ENCODE measurements at regions not wholly inside any gene's neighbourhood (a gene's known extent, or its start where the extent isn't known, plus 50 kb on each side); places are given as distances from the start of the nearest gene placed in this dataset.

GRCh38 chr9:117827456-117827855 is 123.3 kb downstream of the TLR4 start:
- TF ChIP-seq, protein P1, sequence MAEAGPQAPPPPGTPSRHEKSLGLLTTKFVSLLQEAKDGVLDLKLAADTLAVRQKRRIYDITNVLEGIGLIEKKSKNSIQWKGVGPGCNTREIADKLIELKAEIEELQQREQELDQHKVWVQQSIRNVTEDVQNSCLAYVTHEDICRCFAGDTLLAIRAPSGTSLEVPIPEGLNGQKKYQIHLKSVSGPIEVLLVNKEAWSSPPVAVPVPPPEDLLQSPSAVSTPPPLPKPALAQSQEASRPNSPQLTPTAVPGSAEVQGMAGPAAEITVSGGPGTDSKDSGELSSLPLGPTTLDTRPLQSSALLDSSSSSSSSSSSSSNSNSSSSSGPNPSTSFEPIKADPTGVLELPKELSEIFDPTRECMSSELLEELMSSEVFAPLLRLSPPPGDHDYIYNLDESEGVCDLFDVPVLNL (CRISPR knock-in tag; IDR thresholded peaks at IDR 0.05; ENCODE audit: borderline replicate concordance, low read depth), result no peak
- TF ChIP-seq E2F5 (CRISPR knock-in tag; IDR thresholded peaks at IDR 0.05) (no peak), SP1 (CRISPR knock-in tag; conservative IDR thresholded peaks at IDR 0.05) (no peak), PRDM15 (CRISPR knock-in tag; IDR thresholded peaks at IDR 0.05) (no peak), TEAD4 (CRISPR knock-in tag; IDR thresholded peaks at IDR 0.05) (no peak), CTCF (IDR thresholded peaks at IDR 0.05) (no peak), ZSCAN18 (CRISPR knock-in tag; IDR thresholded peaks at IDR 0.05) (no peak), RELA (CRISPR knock-in tag; IDR thresholded peaks at IDR 0.05; ENCODE audit: borderline replicate concordance) (no peak), CREM (CRISPR knock-in tag; IDR thresholded peaks at IDR 0.05) (no peak), JAZF1 (CRISPR knock-in tag; IDR thresholded peaks at IDR 0.05) (no peak), ATF1 (CRISPR knock-in tag; IDR thresholded peaks at IDR 0.05) (no peak)
- TF ChIP-seq, protein P2, sequence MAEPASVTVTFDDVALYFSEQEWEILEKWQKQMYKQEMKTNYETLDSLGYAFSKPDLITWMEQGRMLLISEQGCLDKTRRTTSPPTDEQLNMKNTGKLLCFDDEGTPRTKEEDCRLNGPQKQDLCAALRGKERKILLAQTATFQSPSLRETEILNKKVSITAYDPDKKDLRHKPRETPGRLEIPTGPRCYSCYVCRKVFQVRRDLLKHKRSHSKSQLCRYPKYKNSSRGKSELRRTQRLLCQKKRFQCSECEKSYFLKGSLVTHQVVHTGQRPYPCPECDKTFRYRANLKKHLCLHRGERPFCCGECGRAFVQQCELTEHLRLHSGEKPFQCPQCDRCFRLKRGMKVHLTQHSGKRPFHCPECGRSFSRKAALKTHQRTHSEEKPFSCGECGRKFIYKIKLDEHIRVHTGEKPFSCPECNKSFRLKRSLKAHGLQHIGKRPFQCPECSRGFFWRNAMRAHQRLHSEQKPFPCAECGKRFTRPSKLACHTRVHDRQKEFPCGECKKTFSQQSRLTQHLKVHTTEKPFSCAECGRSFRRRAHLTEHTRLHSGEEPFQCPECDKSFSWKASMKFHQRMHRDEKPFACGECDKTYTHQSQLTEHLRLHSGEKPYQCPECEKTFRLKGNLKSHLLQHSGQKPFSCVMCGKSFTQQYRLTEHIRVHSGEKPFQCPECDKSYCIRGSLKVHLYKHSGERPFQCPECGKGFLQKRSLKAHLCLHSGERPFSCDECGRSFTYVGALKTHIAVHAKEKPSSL (CRISPR knock-in tag; conservative IDR thresholded peaks at IDR 0.05), result no peak
- no peak for DNase-seq (ENCODE audit: low spot score)
- no peaks in the 10 kb centered on the region for H3K36me3 Mint-ChIP-seq
- CTCF ChIA-PET, result no interaction called here
- no peaks in the 10 kb centered on the region for H3K27me3 Mint-ChIP-seq (ENCODE audit: low read depth)
- H3K27ac Mint-ChIP-seq, result no peak overlapping the region
- no peak overlapping the region for H3K4me3 Mint-ChIP-seq
- peak; percentile 39 for ATAC-seq
- no peaks in the 10 kb centered on the region for H3K9me3 Mint-ChIP-seq
- POLR2A ChIA-PET, result no interaction called here
- H3K4me1 Mint-ChIP-seq, result peaks cover 6% of the 10 kb centered on the region

GRCh38 chr9:117828466-117828865 is 124.3 kb downstream of the TLR4 start:
- no peak for DNase-seq (ENCODE audit: low spot score)
- ATAC-seq, result no peak
- Mint-ChIP-seq H3K4me3 (no peak overlapping the region), H3K27ac (no peak overlapping the region), H3K4me1 (peaks cover 6% of the 10 kb centered on the region), H3K36me3 (no peaks in the 10 kb centered on the region), H3K9me3 (no peaks in the 10 kb centered on the region), H3K27me3 (ENCODE audit: low read depth) (no peaks in the 10 kb centered on the region)
- CTCF ChIA-PET, result no interaction called here
- POLR2A ChIA-PET, result no interaction called here
- TF ChIP-seq, protein P1 (CRISPR knock-in tag; IDR thresholded peaks at IDR 0.05; ENCODE audit: borderline replicate concordance, low read depth), result no peak
- no peak for TF ChIP-seq AFF4 (CRISPR knock-in tag; IDR thresholded peaks at IDR 0.05; ENCODE audit: borderline replicate concordance)
- TF ChIP-seq MLX (CRISPR knock-in tag; IDR thresholded peaks at IDR 0.05), result no peak
- no peak for TF ChIP-seq ZNF219 (CRISPR knock-in tag; IDR thresholded peaks at IDR 0.05; ENCODE audit: borderline replicate concordance)
- TF ChIP-seq NFATC4 (CRISPR knock-in tag; IDR thresholded peaks at IDR 0.05), result no peak
- no peak for TF ChIP-seq ELF4 (CRISPR knock-in tag; IDR thresholded peaks at IDR 0.05; ENCODE audit: low read depth)
- no peak for TF ChIP-seq SP1 (CRISPR knock-in tag; conservative IDR thresholded peaks at IDR 0.05)
- no peak for TF ChIP-seq ZNF671 (CRISPR knock-in tag; IDR thresholded peaks at IDR 0.05)

Measured in WTC11 (cell line).